Natural killer cell (primary cell): ENCODE measurements at regions not wholly inside any gene's neighbourhood (a gene's known extent, or its start where the extent isn't known, plus 50 kb on each side); places are given as distances from the start of the nearest gene placed in this dataset.

ENCODE experiments used
- ATAC-seq, 3 donors: fragments of 150-1000 bp in 2 of 3; fragments of 200-7000 bp in 1 of 3; cut with Tn5 transposase; 1 replicate in 1 of 3; 2 replicates in 2 of 3; pipeline ENCODE4 v1.10.0; 2021; ENCODE audit warnings: mild to moderate bottlenecking in 2 of 3, moderate library complexity in 2 of 3
- DNase-seq, 2 donors: peaks; one replicate each; pipeline versions ENCODE4 v3.0.0 to v3.0.0-alpha.2; 2013 to 2021; ENCODE audit warnings: mixed read lengths in 1 of 2
- H3K27ac ChIP-seq: one replicate; pipeline ENCODE4 v1.5.1; 2013; ENCODE audit warnings: mild to moderate bottlenecking, low read length
- H3K27me3 ChIP-seq: one replicate; pipeline ENCODE4 v1.6.1; 2013; ENCODE audit warnings: low read length; ENCODE audit not compliant: control insufficient read depth, insufficient read depth
- H3K36me3 ChIP-seq: one replicate; pipeline ENCODE4 v1.6.1; 2013; ENCODE audit warnings: low read length; ENCODE audit not compliant: control insufficient read depth, insufficient read depth
- H3K4me1 ChIP-seq: one replicate; pipeline ENCODE4 v1.6.1; 2013; ENCODE audit warnings: low read length; ENCODE audit not compliant: control insufficient read depth, insufficient read depth
- H3K4me3 ChIP-seq: one replicate; pipeline ENCODE4 v1.5.1; 2013; ENCODE audit warnings: low read length
- H3K9me3 ChIP-seq: one replicate; pipeline ENCODE4 v1.6.1; 2013; ENCODE audit warnings: low read length; ENCODE audit not compliant: control insufficient read depth, insufficient read depth
- H3K27ac Mint-ChIP-seq, 2 donors: one replicate each; pipeline ENCODE4 v1.8.0; 2022; ENCODE audit warnings: mild to moderate bottlenecking in 2 of 2, mixed read lengths in 2 of 2, moderate library complexity in 1 of 2
- H3K27me3 Mint-ChIP-seq, 2 donors: one replicate each; pipeline ENCODE4 v1.8.0; 2022; ENCODE audit warnings: low read depth in 2 of 2, mixed read lengths in 2 of 2
- H3K36me3 Mint-ChIP-seq: one replicate; pipeline ENCODE4 v1.8.0; 2022; ENCODE audit warnings: mixed read lengths
- H3K4me1 Mint-ChIP-seq, 2 donors: one replicate each; pipeline ENCODE4 v1.8.0; 2022; ENCODE audit warnings: mixed read lengths in 2 of 2
- H3K4me3 Mint-ChIP-seq: one replicate; pipeline ENCODE4 v1.8.0; 2022; ENCODE audit warnings: mild to moderate bottlenecking, moderate library complexity, mixed read lengths
- H3K9me3 Mint-ChIP-seq, 2 donors: one replicate each; pipeline ENCODE4 v1.8.0; 2022; ENCODE audit warnings: mixed read lengths in 2 of 2
- CTCF ChIP-seq: fragments of 200-600 bp; IDR thresholded peaks from one replicate; pipeline ENCODE4 v1.8.0; 2022; ENCODE audit warnings: antibody characterized with exemption
- WGBS: methylation state at CpG from one replicate; pipeline ENCODE4 v1.1.7; 2013; ENCODE audit warnings: missing lambda C conversion rate; ENCODE audit not compliant: insufficient coverage; 5-methylcytosine and 5-hydroxymethylcytosine counted together
- intact Hi-C: fragments of 100-400 bp; cut with micrococcal nuclease; formaldehyde crosslinking; loops from one replicate; pipeline ENCODE4 v1.14.2; 2022

GRCh38 chr10:129375171-129375570, 91.9 kb upstream of the MGMT start:
- Mint-ChIP-seq H3K4me1 (peaks cover 0 to 7% of the 10 kb centered on the region in 2 donors), H3K9me3 (no peaks in the 10 kb centered on the region), H3K4me3 (no peak overlapping the region), H3K36me3 (no peaks in the 10 kb centered on the region), H3K27ac (no peak overlapping the region), H3K27me3 (peaks cover 26 to 32% of the 10 kb centered on the region in 2 donors)
- TF ChIP-seq CTCF: no peak
- no peaks in the 10 kb centered on the region for H3K9me3 ChIP-seq
- no peaks in the 10 kb centered on the region for H3K36me3 ChIP-seq
- no peaks in the 10 kb centered on the region for H3K4me1 ChIP-seq
- WGBS: 81% methylated on average over 4 of the region's 4 CpGs
- ATAC-seq: no peak
- peaks cover 7% of the 10 kb centered on the region for H3K27me3 ChIP-seq
- no peak for DNase-seq
- no peak overlapping the region for H3K27ac ChIP-seq
- intact Hi-C loops: no loop called here
- H3K4me3 ChIP-seq: no peak overlapping the region

- 87% methylated on average over 9 of the region's 9 CpGs for WGBS
- peaks cover 0 to 7% of the 10 kb centered on the region in 2 donors for H3K4me1 Mint-ChIP-seq
- H3K27ac ChIP-seq: no peak overlapping the region
- no peaks in the 10 kb centered on the region for H3K9me3 Mint-ChIP-seq
- TF ChIP-seq CTCF: no peak
- H3K4me3 ChIP-seq: no peak overlapping the region
- H3K27me3 ChIP-seq: peaks cover 7% of the 10 kb centered on the region
- no peak overlapping the region for H3K4me3 Mint-ChIP-seq
- no peak overlapping the region for H3K27ac Mint-ChIP-seq
- peaks cover 23 to 32% of the 10 kb centered on the region in 2 donors for H3K27me3 Mint-ChIP-seq
- intact Hi-C loops: no loop called here
- no peaks in the 10 kb centered on the region for H3K4me1 ChIP-seq
- H3K36me3 Mint-ChIP-seq: no peaks in the 10 kb centered on the region
- ATAC-seq (no peak), DNase-seq (no peak)
- no peaks in the 10 kb centered on the region for H3K9me3 ChIP-seq
- no peaks in the 10 kb centered on the region for H3K36me3 ChIP-seq
These were observed 91.1 kb upstream of the MGMT start for GRCh38 chr10:129375912-129376311.

- H3K27me3 Mint-ChIP-seq: peaks cover 5 to 9% of the 10 kb centered on the region in 2 donors
- no peak overlapping the region for H3K4me3 Mint-ChIP-seq
- Histone ChIP-seq H3K27ac (no peak overlapping the region), H3K36me3 (no peaks in the 10 kb centered on the region), H3K4me3 (no peak overlapping the region), H3K27me3 (no peaks in the 10 kb centered on the region), H3K9me3 (no peaks in the 10 kb centered on the region), H3K4me1 (no peaks in the 10 kb centered on the region)
- no peak for ATAC-seq
- intact Hi-C loops: no loop called here
- no peaks in the 10 kb centered on the region for H3K36me3 Mint-ChIP-seq
- no peak for TF ChIP-seq CTCF
- H3K27ac Mint-ChIP-seq: no peak overlapping the region
- H3K4me1 Mint-ChIP-seq: peaks cover 0 to 7% of the 10 kb centered on the region in 2 donors
- 88% methylated on average over 5 of the region's 5 CpGs for WGBS
- no peak for DNase-seq
- no peaks in the 10 kb centered on the region for H3K9me3 Mint-ChIP-seq
These were observed 86.8 kb upstream of the MGMT start for GRCh38 chr10:129380279-129380678.

- Mint-ChIP-seq H3K4me3 (no peak overlapping the region), H3K9me3 (no peaks in the 10 kb centered on the region), H3K27ac (no peak overlapping the region), H3K4me1 (peaks cover 0 to 7% of the 10 kb centered on the region in 2 donors), H3K27me3 (peaks cover 9 to 14% of the 10 kb centered on the region in 2 donors), H3K36me3 (no peaks in the 10 kb centered on the region)
- DNase-seq (no peak), ATAC-seq (no peak)
- Histone ChIP-seq H3K9me3 (no peaks in the 10 kb centered on the region), H3K36me3 (no peaks in the 10 kb centered on the region), H3K27me3 (no peaks in the 10 kb centered on the region), H3K4me1 (no peaks in the 10 kb centered on the region), H3K27ac (no peak overlapping the region), H3K4me3 (no peak overlapping the region)
- WGBS: 100% methylated on average over 1 of the region's 4 CpGs
- intact Hi-C loops: no loop called here
- no peak for TF ChIP-seq CTCF
These were observed 85.3 kb upstream of the MGMT start for GRCh38 chr10:129381741-129382140.
